HG02678 (cell line): ENCODE measurements at regions not wholly inside any gene's neighbourhood (a gene's known extent, or its start where the extent isn't known, plus 50 kb on each side); places are given as distances from the start of the nearest gene placed in this dataset.
"Not testable (repeated sequence)": the region's sequence is repeated elsewhere in the genome, so short reads cannot be mapped to it uniquely, and the experiment has no call there.

Source experiments
- ATAC-seq: cut with Tn5 transposase; IDR thresholded peaks from one replicate; pipeline ENCODE4 v1.9.1; 2021; ENCODE audit warnings: mild to moderate bottlenecking, moderate library complexity; ENCODE audit not compliant: unreplicated experiment

DNA sequence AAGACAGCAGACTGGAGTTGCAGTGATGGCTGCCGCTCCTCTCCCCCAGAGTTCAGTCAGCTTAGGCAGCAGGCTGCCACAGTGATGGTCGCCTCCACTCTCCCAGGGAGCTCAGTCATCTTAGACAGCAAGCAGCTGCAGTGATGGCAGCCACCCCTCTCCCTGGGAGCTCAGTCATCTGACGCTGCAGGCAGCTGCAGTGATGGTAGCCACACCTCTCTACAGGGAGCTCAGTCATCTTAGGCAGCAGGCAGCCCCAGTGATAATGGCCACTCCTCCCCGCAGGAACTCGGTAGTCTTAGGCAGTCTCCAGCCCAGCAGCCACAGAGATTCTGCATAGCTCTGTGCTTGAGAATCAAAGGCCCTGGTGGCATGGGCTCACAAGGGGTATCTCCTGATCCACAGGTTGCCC lies 582.7 kb downstream of the DTWD2 start:
- ATAC-seq, result no peak

GRCh38 chr5:118397236-118397635 lies 591.1 kb downstream of the DTWD2 start:
- no peak for ATAC-seq

GRCh38 chr5:118392491-118392890 lies 595.9 kb downstream of the DTWD2 start:
- ATAC-seq, result no peak

- not testable (repeated sequence) for ATAC-seq
Measured at GRCh38 chr5:118382931-118383330, 605.4 kb downstream of the DTWD2 start.

DNA sequence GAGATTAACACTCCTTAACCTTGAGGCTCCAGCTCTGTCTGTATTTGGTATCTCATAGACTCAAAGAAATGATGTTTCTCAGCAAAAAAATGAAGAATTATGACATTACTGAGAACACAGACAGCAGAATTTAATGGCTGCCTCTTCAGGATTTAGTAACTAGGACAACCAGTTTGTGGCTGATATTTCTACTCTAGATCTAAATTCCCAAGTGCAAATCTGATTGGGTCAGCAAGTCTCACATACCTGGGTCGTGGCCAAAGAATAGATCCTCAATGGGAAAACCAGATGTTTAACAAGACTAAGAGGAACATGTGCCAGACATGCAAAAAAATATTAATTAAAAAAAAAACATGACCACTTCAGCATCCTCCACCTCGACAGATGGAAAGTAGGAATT lies 608.9 kb downstream of the DTWD2 start:
- ATAC-seq, result no peak

DNA sequence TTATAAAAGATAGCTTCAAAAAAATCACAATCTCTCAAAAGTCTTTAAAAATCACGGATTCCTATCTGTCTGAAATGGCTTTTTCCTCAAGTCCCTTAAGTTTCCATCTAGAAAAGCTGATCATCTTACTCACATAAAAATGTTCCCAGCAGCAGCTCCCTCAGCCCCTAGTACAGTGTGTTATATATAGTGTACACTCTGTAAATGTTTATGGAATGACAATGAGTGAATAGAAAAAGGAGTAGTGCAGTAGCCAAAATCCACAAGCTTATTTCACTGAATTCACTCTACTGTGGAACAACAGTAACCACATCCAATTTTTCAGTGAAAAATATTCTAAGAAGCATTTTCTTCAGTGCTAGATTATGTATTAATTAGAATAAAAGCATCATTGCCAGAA lies 609.4 kb downstream of the DTWD2 start:
- ATAC-seq, result no peak

DNA sequence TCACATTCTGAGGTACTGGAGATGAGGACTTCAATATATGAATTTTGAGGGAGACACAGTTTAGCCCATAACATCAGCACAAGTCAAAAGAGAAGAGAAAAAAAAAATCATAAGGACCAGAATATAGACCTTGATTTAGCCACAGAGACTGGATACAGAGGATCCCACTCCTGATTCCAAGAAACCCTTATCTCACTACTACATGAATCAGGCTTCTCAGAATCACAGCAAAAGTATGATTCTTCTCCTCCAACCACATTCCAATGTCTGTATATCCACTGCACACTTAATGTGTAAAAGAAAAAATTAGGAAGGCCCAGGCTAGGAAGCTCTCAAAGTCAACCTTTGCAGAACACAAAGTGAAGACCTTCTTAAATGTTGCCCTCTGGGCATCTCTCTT lies 610.9 kb downstream of the DTWD2 start:
- ATAC-seq, result no peak

- no peak for ATAC-seq
Measured at GRCh38 chr5:118371973-118372831, 616.1 kb downstream of the DTWD2 start.

DNA sequence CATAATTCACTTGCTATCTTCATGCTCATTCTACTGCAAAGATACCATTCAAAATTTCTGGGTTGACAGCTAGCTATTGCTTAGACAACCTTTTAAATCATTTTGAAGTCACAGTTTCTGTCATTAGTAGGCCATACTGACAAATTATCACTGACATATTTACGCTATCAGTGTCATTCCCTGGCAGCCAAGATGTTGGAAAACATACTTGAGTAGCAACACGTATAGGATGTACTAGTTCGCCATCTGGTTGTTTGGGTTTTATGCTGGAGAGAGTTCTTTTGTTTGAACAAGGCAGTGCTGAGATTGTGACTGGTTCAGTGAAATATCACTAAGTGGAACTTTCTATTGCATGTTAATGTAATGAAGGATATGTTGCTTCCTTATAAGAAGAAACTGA lies 621.9 kb downstream of the DTWD2 start:
- no peak for ATAC-seq

GRCh38 chr5:118365718-118366117 lies 622.6 kb downstream of the DTWD2 start:
- ATAC-seq, result no peak

DNA sequence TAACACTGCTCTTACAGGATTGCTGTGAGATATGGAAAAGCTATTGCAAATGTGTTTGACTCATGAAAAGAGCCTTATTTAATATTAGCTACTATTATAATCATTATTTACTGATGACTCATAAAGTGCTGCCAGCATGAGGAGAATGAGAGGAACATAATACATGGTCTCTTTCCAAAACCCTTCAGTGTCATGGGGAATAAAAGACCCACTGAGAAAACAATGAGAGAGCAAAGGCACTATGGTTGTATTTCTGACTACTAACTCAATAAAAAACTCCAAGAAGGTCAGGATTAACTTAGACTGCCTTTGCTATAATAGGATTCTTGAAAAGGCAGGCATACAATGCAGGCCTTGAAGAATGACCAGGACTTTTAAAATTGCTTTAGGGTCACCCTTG lies 633.5 kb downstream of the DTWD2 start:
- no peak for ATAC-seq

GRCh38 chr5:118353970-118354369 lies 634.4 kb downstream of the DTWD2 start:
- ATAC-seq, result no peak

DNA sequence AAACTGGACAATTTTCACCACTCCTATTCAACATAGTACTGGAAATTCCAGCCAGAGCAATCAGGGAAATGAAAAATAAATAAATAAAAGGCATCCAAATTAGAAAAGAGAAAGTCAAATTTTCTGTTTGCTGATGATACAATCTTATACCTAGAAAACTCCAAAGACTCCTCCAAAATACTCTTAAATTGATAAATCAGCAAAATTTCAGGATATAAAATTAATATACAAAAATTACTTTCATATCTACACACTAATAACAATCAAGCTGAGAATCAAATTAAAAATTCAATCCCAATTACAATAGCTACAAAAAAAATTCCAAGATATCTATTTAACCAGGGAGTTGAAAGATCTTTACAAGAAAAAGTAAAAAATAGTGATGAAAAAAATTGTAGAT lies 651.9 kb downstream of the DTWD2 start:
- ATAC-seq, result no peak

DNA sequence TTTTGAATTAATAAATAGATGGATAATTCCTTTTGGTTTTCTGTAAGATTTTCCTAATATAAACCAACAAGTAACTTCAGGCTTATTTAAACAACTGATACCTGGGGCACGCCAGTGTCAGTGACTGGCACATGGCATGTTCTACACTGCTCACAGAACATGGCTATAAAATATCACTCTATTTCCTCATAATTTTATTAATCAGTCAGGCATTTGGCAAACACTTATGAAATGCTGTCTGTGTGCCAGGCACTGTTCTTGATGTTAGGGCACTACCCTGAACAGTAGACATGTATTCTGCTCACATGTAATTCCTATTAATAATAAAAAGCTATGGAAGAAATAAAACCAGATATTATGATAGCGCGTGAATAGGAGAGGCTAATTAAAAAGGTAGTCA lies 661.0 kb downstream of the DTWD2 start:
- no peak for ATAC-seq

DNA sequence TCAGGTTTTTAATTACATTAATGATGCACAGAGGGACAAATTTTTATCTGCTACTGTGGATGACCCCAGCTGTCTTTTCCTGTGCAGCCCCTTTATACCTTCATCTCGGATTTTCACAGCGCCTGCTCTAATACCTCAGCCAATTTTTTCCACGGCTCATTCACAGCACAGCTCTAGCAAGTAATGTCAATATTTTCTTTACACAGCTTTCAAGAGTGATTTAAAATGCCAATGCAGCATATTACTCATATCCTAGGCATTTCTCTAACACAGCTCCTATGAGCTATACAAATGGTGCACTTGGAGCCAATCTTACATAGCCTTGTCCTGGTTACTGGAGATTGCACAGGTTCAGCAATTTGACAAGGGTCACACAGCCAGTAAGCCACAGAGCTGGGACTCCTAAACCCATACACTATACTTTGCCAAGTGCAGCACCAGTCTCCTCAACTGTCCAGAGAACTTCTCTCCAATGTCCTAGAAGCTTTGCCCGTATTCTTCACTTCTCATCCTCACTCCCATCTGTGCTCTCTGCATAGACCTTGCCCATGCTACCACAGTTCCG lies 661.8 kb downstream of the DTWD2 start:
- no peak for ATAC-seq

DNA sequence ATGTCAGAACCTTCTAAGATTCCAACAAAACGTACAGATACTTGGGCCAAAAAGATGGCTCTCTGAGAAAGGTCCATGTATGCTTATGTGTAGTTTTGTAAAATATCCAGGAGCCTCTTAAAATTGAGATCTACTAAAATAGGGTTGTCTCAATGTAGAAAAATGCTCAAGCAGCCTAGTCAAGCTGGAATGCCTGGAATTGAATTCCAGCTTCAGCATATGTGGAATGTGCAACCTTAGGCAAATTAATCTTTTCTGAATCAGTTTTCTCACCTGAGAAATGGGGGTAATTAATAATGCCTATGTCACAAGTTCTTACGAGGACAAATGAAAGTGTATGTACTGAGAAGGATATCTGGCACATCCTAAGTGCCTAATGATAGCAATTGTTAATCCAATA lies 662.4 kb downstream of the DTWD2 start:
- ATAC-seq, result no peak

DNA sequence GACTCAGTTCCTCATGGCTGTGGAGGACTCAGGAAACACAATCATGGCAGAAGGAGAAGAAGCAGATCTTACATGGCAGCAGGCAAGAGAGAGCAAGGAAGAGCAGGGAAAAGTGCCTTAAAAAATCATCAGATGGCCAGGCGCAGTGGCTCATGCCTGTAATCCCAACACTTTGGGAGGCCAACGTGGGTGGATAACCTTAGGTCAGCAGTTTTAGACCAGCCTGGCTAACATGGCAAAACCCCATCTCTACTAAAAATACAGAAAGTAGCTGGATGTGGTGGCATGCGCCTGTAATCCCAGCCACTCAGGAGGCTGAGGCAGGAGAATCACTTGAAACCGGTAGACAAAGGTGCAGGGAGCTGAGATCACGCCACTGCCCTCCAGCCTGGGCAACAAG lies 664.6 kb downstream of the DTWD2 start:
- ATAC-seq, result not testable (repeated sequence)

GRCh38 chr5:118321081-118321480 lies 667.3 kb downstream of the DTWD2 start:
- ATAC-seq, result no peak

DNA sequence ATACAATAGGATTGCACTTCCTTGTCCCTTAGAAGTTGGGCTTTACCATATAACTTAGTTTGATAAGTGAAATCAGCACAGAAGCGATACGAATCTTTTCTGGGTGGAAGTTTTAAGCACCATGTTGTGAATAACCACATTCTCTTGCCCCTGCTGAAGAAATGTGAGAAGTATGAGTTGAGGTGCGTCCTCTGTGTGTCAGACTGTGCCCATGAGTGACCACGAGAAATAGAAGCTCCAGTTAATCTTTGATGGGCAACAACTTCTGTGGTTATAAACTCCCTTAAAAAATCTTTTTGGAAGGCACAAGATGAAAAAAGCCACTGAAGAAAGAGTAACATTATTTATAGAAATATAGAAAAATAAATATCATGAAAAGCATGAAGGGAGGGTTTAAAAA lies 668.2 kb downstream of the DTWD2 start:
- ATAC-seq, result no peak

DNA sequence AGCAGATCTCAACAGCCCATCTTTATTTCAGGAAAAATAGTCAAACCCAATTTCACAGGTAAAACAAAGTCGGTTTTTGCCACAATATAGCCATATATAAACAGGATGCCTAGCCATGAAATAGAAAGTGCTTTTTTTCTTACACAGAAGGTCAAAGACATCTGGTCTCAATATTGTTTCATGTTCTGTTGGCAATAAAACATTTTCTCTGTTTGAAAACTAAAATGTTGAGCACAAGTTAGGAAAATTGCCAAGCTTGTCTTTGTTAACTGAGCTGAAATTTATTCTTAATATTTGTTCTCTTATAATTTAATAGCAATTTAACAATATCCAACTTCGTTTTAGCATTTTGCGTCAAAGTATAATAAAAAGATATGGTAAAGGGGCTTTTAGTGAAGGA lies 673.4 kb downstream of the DTWD2 start:
- ATAC-seq, result no peak

- no peak for ATAC-seq
Measured at GRCh38 chr5:118311103-118311819, 677.1 kb downstream of the DTWD2 start.

DNA sequence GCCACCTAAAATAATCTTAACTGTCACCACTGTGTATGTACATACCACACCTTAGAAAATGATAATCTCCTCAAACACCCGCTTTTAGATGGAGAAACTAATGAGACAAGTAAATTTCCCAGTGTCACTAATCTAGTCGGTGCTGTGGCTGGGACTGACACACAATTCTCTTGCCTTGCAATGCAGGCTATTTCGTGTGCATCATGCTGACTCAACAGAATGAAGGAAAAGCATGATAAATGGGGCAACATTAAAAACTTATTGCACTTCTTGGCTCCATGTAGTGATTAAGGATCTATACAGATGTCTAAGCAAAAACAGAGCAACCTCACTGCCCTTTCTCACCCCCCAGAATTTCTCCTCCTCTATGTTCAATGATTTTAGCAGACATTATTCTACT lies 677.9 kb downstream of the DTWD2 start:
- no peak for ATAC-seq
